ENCODE measurements at regions not wholly inside any gene's neighbourhood (a gene's known extent, or its start where the extent isn't known, plus 50 kb on each side); places are given as distances from the start of the nearest gene placed in this dataset.

- Histone ChIP-seq H3K27ac (no peak overlapping the region), H3K4me3 (no peak overlapping the region), H3K9me3 (no peaks in the 10 kb centered on the region), H3K4me1 (no peaks in the 10 kb centered on the region), H3K27me3 (no peaks in the 10 kb centered on the region), H3K36me3 (no peaks in the 10 kb centered on the region)
- TF ChIP-seq POLR2A (IDR thresholded peaks at IDR 0.05) = no peak
- no peak for TF ChIP-seq POLR2AphosphoS5 (IDR thresholded peaks at IDR 0.05)
- no peak for TF ChIP-seq CTCF (IDR thresholded peaks at IDR 0.05)
- no peak for TF ChIP-seq EP300 (IDR thresholded peaks at IDR 0.05)
- 68 to 87% methylated on average over 4 of the region's 4 CpGs for WGBS, 2 donors (ENCODE audit: low coverage in 1 of 2)
- no peak for ATAC-seq
These were observed 745.9 kb downstream of the TBC1D32 start for GRCh38 chr6:120588424-120588823.

DNA sequence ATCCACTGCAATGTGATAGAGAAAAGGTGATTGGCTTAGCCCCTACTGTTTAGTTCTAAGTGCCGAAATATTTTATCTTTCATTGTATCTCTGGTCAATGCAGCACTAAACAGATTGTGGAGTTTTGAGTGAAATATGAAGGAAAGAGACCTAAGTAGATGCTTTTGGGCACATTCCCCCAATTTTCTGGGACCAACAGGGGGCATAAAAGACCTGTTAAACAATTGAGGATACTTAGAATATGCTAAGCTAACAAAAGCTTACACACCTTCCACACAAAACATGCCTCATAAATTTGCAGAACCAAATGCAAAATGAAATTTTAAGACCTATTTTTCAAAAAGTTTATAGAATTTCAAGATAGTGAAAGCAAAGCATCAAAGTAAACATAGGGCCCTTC lies 746.9 kb downstream of the TBC1D32 start:
- Histone ChIP-seq H3K27me3 (no peaks in the 10 kb centered on the region), H3K36me3 (no peaks in the 10 kb centered on the region), H3K4me3 (no peak overlapping the region), H3K4me1 (no peaks in the 10 kb centered on the region), H3K9me3 (peaks cover 0 to 8% (median 0%) of the 10 kb centered on the region in 3 donors), H3K27ac (no peak overlapping the region)
- no peak for ATAC-seq
- TF ChIP-seq POLR2AphosphoS5 (IDR thresholded peaks at IDR 0.05) (no peak), POLR2A (IDR thresholded peaks at IDR 0.05) (no peak), CTCF (IDR thresholded peaks at IDR 0.05) (no peak), EP300 (IDR thresholded peaks at IDR 0.05) (no peak)
- 43 to 63% methylated on average over 1 of the region's 1 CpG for WGBS, 2 donors (ENCODE audit: low coverage in 1 of 2)

DNA sequence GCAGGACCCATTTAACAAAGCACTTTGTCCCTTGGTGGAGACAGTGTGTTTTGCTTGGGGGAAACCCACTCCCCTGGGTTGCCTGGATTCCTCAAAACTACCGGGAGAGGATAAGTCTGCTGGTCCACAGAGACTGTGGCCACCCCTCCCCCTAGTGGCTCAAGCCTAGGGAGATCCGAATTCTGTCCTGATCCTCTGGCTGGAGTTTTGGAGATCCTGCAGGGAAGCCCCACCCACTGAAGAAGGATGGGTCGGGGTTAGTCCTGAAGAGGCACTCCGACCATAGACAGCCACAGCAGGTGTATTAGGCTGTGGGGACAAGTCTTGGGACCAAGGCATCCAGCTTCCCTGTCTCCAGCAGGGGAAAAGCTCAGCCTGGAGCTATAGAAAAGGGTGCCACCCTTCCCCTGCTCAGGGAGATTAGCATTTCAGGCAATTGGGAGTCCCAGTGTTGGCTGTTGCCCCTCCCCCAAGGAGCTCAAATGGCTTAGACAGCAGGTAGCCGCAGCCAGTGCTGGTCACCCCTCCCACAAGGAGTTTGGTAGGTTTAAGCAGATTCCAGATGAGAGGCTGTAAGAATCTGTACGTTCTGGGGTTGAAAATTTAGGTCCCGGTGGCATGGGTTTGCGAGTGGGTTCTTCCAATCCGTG lies 750.0 kb downstream of the TBC1D32 start:
- Histone ChIP-seq H3K9me3 (peaks cover 0 to 22% (median 0%) of the 10 kb centered on the region in 3 donors), H3K4me3 (no peak overlapping the region), H3K4me1 (no peaks in the 10 kb centered on the region), H3K36me3 (no peaks in the 10 kb centered on the region), H3K27ac (no peak overlapping the region), H3K27me3 (no peaks in the 10 kb centered on the region)
- ATAC-seq = peak; percentile 19
- WGBS, 2 donors (ENCODE audit: low coverage in 1 of 2) = 77 to 93% methylated on average over 3 to 6 of the region's 9 CpGs
- TF ChIP-seq CTCF (IDR thresholded peaks at IDR 0.05) (no peak), POLR2AphosphoS5 (IDR thresholded peaks at IDR 0.05) (no peak), POLR2A (IDR thresholded peaks at IDR 0.05) (no peak), EP300 (IDR thresholded peaks at IDR 0.05) (no peak)

- 80 to 86% methylated on average over 4 of the region's 4 CpGs for WGBS, 2 donors (ENCODE audit: low coverage in 1 of 2)
- no peak for ATAC-seq
These were observed 758.2 kb downstream of the TBC1D32 start for GRCh38 chr6:120576061-120576460.

More at GRCh38 chr6:120576061-120576460, 758.2 kb downstream of the TBC1D32 start:
- Histone ChIP-seq H3K9me3 (peaks cover 0 to 11% (median 0%) of the 10 kb centered on the region in 3 donors), H3K36me3 (no peaks in the 10 kb centered on the region), H3K27me3 (no peaks in the 10 kb centered on the region), H3K27ac (no peak overlapping the region), H3K4me3 (no peak overlapping the region), H3K4me1 (no peaks in the 10 kb centered on the region)
- TF ChIP-seq POLR2A (IDR thresholded peaks at IDR 0.05) (no peak), POLR2AphosphoS5 (IDR thresholded peaks at IDR 0.05) (no peak), EP300 (IDR thresholded peaks at IDR 0.05) (no peak), CTCF (IDR thresholded peaks at IDR 0.05) (no peak)

All from gastroesophageal sphincter (tissue), 4 donors.